NCI-H2029 treated with DMSO at 0.1 percent for 48 hours (cell line): ENCODE measurements at regions not wholly inside any gene's neighbourhood (a gene's known extent, or its start where the extent isn't known, plus 50 kb on each side); places are given as distances from the start of the nearest gene placed in this dataset.

ENCODE experiments used
- DNase-seq: peaks from one replicate; lab custom pipeline; 2025; lab: John Stamatoyannopoulos, UW

GRCh38 chr9:86695910-86696424 lies 251.3 kb downstream of the GAS1 start:
- no peak for DNase-seq

GRCh38 chr9:86690034-86690433 lies 257.3 kb downstream of the GAS1 start:
- no peak for DNase-seq

GRCh38 chr9:86687788-86688187 lies 259.5 kb downstream of the GAS1 start:
- no peak for DNase-seq

GRCh38 chr9:86685556-86685955 lies 261.8 kb downstream of the GAS1 start:
- no peak for DNase-seq

GRCh38 chr9:86684148-86684547 lies 263.2 kb downstream of the GAS1 start:
- no peak for DNase-seq

GRCh38 chr9:86682240-86682639 lies 265.1 kb downstream of the GAS1 start:
- no peak for DNase-seq

- no peak for DNase-seq
Observed at GRCh38 chr9:86679909-86680308, 267.4 kb downstream of the GAS1 start.

- DNase-seq, result no peak
Observed at GRCh38 chr9:86676396-86676795, 270.9 kb downstream of the GAS1 start.

- no peak for DNase-seq
Observed at GRCh38 chr9:86675805-86676204, 271.5 kb downstream of the GAS1 start.

GRCh38 chr9:86674487-86674886 lies 272.8 kb downstream of the GAS1 start:
- no peak for DNase-seq

- DNase-seq, result no peak
Observed at GRCh38 chr9:86672966-86673365, 274.3 kb downstream of the GAS1 start.

- DNase-seq, result no peak
Observed at GRCh38 chr9:86672301-86672700, 275.0 kb downstream of the GAS1 start.

- DNase-seq, result no peak
Observed at GRCh38 chr9:86671018-86671417, 276.3 kb downstream of the GAS1 start.

GRCh38 chr9:86670536-86670935 lies 276.8 kb downstream of the GAS1 start:
- no peak for DNase-seq

- DNase-seq, result no peak
Observed at GRCh38 chr9:86670076-86670475, 277.2 kb downstream of the GAS1 start.

GRCh38 chr9:86669422-86669821 lies 277.9 kb downstream of the GAS1 start:
- no peak for DNase-seq

GRCh38 chr9:86668488-86668887 lies 278.8 kb downstream of the GAS1 start:
- DNase-seq, result no peak

- no peak for DNase-seq
Observed at GRCh38 chr9:86667307-86667706, 280.0 kb downstream of the GAS1 start.

- no peak for DNase-seq
Observed at GRCh38 chr9:86665416-86665815, 281.9 kb downstream of the GAS1 start.

- DNase-seq, result no peak
Observed at GRCh38 chr9:86664603-86665002, 282.7 kb downstream of the GAS1 start.

- DNase-seq, result no peak
Observed at GRCh38 chr9:86663905-86664304, 283.4 kb downstream of the GAS1 start.

- no peak for DNase-seq
Observed at GRCh38 chr9:86662890-86663468, 284.3 kb downstream of the GAS1 start.

- DNase-seq, result no peak
Observed at GRCh38 chr9:86660146-86660943, 287.0 kb downstream of the GAS1 start.
